HG03066 (cell line): ENCODE measurements at regions not wholly inside any gene's neighbourhood (a gene's known extent, or its start where the extent isn't known, plus 50 kb on each side); places are given as distances from the start of the nearest gene placed in this dataset.

Experiments
- ATAC-seq: cut with Tn5 transposase; IDR thresholded peaks from one replicate; pipeline ENCODE4 v1.9.1; 2021; ENCODE audit warnings: low read depth; ENCODE audit not compliant: unreplicated experiment

DNA sequence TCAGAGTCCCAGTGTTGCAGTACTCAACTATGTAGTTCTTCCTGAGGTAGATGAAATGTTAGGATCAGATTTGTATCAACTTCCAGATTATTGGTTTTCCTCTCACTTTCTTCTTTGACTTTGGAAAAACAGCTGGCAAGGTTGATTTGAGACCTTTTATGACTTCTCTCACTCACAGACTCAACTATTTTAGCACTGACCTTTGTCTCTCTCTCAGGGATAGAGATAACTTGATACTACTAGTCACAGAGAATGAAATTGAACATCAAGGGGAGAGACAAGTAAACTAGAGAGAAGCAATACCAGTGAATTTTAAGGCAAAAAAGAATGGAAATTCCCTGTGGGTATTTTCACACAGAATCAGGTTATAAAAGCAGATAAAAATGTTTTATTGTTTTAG lies 159.7 kb upstream of the B3GALT2 start:
- ATAC-seq: no peak

- ATAC-seq: no peak
Measured at GRCh38 chr1:193342811-193343210, 156.4 kb upstream of the B3GALT2 start.

DNA sequence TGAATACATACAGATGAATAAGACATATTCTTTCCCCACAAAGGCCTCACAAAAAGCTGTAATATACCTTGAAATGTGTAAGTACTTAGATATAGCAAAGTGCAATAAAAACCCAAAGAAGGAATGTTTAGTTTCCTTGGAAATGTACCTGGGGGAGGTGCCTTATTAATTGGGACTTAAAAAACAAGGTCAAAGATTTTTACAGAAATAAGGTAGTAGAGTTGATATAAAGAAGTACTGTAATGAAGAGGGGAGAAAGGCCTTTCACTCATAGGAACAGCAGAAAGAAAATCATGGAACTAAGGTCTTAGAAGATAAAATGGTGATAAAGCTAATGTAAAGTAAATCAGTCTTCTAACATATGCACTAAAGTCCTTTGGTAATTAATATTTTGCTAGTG lies 153.9 kb upstream of the B3GALT2 start:
- ATAC-seq: no peak

GRCh38 chr1:193339401-193339800 lies 153.0 kb upstream of the B3GALT2 start:
- no peak for ATAC-seq

DNA sequence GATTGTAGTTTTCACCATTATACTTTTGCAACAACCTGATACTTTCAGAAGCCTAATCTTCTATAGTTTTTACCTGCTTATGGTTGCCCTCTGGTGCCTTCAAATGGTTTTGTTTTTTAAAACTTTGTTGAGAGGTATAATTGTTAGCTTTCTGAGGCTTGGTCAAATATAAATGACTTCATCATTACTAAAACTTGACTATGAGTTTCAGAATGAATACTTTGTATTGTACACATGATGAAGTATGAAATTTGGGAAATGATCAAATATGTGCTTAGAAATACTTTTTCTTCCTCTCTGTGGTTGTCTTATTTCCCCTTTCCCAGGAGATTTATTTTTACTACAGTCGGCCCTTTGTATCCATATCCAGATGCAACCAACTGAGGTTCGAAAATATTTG lies 151.8 kb upstream of the B3GALT2 start:
- no peak for ATAC-seq

GRCh38 chr1:193335806-193336428 lies 149.5 kb upstream of the B3GALT2 start:
- ATAC-seq: no peak

DNA sequence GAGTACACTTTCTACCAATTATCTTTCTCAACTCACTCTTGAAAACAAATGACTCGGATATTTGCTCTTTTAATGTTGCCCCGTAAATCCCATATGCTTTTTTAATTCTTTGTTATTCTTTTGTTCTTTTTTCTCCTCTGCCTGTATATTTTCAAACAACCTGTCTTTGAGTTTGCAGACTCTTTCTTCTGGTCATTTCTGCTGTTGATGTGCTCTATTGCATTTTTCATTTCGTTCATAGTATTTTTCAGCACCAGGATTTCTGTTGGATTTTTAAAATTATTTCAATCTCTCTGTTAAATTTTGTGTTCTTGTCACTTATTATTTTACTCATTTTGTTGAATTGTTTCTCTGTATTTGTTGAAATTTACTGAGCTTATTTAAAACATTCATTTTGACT lies 146.8 kb upstream of the B3GALT2 start:
- no peak for ATAC-seq

DNA sequence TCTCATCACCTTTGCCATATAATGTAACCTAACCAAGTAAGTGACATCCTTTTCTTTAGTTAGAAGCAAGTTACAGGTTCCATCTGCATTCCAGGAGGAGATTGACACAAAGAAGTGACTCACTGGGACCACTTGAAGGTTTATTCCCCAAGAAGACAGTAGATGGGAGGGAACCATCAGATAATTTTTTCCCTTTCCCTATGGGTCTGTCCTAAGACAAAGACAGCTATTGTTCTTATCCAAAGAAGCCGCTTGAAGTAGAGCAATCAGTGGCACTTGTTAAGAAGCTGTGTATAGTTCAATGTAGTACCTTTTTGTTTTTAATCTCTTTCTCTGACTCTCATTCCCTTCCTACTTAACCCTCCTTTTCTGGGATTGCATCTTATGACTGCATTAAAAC lies 139.9 kb upstream of the B3GALT2 start:
- ATAC-seq: no peak

DNA sequence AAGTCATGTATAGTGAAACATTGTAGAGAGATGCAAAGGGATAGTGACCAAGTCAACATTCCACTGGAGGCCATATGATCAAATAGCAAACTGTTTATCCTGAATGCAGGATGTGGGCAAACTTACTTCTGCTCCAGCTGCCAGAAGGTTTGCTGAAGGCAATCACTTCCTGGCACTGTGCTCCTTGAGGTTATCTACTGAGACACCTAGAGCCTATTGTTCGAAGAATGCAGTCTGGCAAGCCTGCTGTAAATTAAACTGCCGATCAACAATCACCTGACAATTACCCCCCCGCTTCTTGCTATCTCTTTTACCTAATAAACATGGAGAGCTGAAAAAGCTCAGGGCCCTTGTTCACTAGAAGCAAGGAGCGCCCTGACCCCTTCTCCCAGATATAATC lies 139.4 kb upstream of the B3GALT2 start:
- no peak for ATAC-seq

DNA sequence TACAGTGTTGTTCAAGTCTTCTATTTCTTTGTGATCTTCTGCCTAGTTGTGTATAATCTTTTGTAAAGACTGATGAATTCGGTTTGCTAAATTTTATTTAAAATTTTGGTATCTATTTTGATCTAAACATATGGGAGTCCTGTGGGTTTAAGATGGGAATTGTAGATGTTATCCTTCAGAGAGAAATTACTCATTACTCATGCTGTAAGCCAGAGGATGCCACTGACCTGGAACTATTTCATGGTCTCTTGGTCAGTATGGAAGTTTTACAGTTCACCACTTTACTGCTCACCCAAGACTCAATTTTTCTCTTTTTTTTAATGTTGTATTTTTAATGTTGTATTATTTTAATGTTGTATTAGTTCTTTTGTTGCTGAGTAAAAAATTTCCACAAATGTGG lies 138.6 kb upstream of the B3GALT2 start:
- ATAC-seq: no peak

DNA sequence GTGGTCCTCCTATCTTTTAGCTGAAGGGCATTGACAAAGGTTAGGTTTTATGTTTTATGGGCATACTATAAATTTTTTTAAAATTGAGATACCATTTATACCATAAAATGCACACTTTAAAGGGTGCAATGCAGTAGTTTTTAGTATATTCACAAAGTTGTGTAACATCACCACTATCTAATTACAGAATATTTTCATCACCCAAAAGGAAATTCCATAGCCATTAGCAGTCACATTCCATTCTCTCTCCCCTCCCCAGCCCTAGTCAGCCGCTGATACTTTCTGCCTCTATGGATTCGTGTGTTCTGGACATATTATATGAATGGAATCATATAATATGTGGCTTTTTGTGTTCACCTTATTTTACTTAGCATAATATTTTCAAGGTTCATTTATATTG lies 135.8 kb upstream of the B3GALT2 start:
- no peak for ATAC-seq

- ATAC-seq: no peak
Measured at GRCh38 chr1:193321242-193321840, 134.9 kb upstream of the B3GALT2 start.

DNA sequence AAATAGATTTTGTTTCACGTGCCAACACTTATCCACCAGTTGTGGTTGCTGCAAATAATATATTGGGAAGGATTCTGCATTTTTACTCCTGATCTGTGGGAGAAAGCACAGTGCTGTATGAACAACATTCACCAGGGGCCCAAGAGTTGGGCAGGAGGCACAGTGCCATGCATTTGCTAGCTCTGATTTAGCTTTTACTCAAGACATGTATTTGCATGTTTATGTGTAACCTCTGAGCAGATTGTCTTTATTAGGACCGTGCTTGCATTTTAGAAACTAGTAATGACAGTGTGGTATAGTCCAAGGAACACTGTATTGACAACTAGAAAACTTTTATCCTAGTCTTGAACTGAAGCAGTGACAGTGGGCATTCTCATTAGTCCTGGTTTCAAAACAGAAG lies 133.9 kb upstream of the B3GALT2 start:
- ATAC-seq: no peak

GRCh38 chr1:193318347-193318746 lies 131.9 kb upstream of the B3GALT2 start:
- no peak for ATAC-seq

DNA sequence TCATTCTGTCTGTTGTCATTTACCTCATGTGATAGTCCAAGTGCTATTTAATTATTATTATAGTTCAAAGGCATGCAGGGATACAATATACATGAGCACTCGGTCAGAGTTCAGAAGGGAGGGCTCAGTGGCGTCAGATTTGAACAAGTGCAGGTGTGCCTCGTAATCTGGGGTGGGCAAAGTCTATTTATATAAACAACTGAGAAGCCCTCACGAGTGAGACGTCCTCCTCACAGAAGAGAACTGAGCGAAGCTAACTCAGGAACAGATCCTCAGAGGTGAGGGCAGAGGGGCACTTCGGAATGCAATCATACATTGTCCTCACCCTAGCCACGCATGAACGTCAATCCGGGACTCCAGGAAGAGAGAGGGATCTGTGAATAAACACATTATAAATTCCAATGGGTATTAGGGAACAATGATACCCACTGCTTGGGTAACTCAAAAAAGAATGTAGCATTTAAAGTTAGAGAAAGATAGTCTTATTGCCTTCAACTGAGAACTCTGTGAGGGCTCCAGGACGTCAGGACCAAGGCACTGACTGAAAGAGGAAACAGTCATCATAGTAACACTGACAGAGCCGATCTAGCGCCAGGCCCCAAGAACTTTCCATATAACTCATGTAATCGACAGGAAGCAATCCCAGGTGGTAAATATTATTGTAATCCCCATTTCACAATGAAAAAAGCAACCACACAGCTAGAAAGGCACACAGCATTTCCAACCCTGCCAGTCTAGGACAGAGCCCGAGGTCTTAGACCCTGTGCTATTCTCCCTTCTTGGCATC lies 127.1 kb upstream of the B3GALT2 start:
- ATAC-seq: no peak

DNA sequence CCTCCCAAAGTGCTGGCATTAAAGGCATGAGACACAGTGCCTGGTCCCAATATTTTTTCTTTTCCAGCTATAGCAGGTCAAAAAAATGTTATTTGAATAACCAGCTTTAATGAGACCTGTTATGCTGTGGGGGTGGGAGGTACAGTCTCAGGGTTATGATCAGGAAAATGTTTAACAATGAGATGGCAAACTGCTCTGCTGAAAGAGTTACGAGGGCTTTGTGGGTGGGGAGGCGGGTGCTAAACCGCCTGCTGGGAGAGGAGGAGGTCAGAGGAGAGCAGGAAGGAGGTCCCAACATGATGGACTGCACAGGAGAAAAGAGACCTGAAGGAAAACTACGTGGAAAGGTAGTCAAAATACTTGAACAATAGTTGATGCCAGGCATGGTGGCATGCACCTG lies 126.0 kb upstream of the B3GALT2 start:
- no peak for ATAC-seq

DNA sequence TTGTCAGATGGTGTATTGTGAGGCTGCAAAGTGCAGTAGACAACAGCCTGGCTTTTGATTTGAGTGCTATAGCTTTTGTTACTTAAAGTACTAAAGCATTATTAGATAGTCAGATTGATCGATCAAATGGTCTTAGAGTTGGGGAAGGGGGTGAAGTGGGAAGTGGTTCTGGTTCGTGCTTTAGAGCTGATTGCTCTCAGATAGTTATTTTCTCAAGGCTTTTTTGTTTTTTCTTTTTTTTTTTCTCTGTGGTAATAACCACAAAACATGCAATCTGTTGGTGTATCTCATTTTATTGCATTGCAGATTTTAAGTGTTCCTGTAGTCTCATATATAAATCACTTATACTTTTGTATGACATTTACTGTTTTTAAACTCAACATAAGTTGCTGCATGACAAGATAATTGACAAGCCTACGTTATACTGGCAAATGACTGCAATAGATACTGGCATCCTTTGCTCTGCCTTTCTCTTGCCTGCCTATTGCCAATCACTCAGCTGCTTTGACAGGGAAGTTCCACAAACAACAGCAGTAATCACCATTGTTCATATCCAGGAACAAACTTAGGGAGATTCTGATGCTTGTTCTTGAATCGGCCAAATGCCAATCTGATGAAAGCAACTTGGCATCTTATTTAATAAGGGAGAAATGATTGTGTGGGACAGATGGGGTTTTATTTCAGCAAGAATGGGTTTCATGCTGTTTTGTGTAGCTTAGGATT lies 125.0 kb upstream of the B3GALT2 start:
- ATAC-seq: no peak

- no peak for ATAC-seq
Measured at GRCh38 chr1:193310564-193310963, 124.2 kb upstream of the B3GALT2 start.

GRCh38 chr1:193309936-193310475 lies 123.6 kb upstream of the B3GALT2 start:
- no peak for ATAC-seq

GRCh38 chr1:193308438-193308837 lies 122.0 kb upstream of the B3GALT2 start:
- ATAC-seq: no peak

DNA sequence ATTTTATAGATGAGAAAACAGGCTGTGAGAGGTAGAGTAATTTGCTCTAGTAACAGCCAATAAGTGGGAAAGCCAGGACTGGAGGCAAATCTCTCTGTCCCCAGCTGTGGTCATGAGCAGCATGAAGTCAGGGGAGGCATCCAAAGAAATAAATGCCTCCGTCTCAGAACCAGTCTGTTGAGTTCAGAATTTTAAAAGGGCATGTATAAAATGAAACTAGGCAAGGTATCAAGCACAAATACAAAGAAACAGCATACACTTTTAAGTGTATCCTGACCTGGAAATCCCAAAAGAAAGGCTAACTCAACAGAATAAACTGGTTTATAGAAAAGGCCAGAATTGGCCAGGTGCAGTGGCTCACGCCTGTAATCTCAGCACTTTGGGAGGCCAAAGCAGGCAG lies 120.0 kb upstream of the B3GALT2 start:
- ATAC-seq: no peak
